HepG2 (cell line): ENCODE measurements at regions not wholly inside any gene's neighbourhood (a gene's known extent, or its start where the extent isn't known, plus 50 kb on each side); places are given as distances from the start of the nearest gene placed in this dataset.
A peak's percentile ranks its signal among the peaks of the same experiment; 100 is the strongest.

ENCODE experiments used
- ASH2L ChIP-seq: fragments of 300-600, 200-600 bp; sonication (generic); IDR thresholded peaks from 2 replicates; pipeline ENCODE4 v1.7.0; 2017; ENCODE audit warnings: low read depth, mild to moderate bottlenecking, moderate library complexity, mixed read lengths, low read length; ENCODE audit not compliant: insufficient read length
- ATF1 ChIP-seq: IDR thresholded peaks from 2 replicates; pipeline ENCODE4 v1.6.1; 2016; ENCODE audit warnings: mild to moderate bottlenecking, control low read depth
- FOXA3 ChIP-seq: IDR thresholded peaks from 2 replicates; pipeline ENCODE4 v1.6.1; 2016; ENCODE audit warnings: missing genetic modification reagents, missing compliant biosample characterization
- HMG20A ChIP-seq: IDR thresholded peaks from 2 replicates; pipeline ENCODE4 v1.6.1; 2016; ENCODE audit warnings: borderline replicate concordance
- HMGXB3 ChIP-seq: sonication (generic); formaldehyde crosslinking; IDR thresholded peaks from 2 replicates; pipeline ENCODE4 v1.4.0; 2020; ENCODE audit warnings: missing genetic modification reagents, borderline replicate concordance
- IKZF1 ChIP-seq: fragments of 450-650 bp; IDR thresholded peaks from 2 replicates; pipeline ENCODE4 v1.7.1; 2016
- MAF1 ChIP-seq: sonication (generic); formaldehyde crosslinking; IDR thresholded peaks from 2 replicates; pipeline ENCODE4 v1.5.0; 2020; ENCODE audit warnings: missing genetic modification reagents, borderline replicate concordance
- NFKBIZ ChIP-seq: IDR thresholded peaks from 2 replicates; pipeline ENCODE4 v1.6.1; 2018; ENCODE audit warnings: missing genetic modification reagents, missing compliant biosample characterization
- NR2C2 ChIP-seq: sonication (generic); formaldehyde crosslinking; IDR thresholded peaks from 2 replicates; pipeline ENCODE4 v1.4.0; 2020; ENCODE audit warnings: missing genetic modification reagents, mild to moderate bottlenecking, moderate library complexity, borderline replicate concordance
- RELA ChIP-seq: sonication (generic); formaldehyde crosslinking; IDR thresholded peaks from 2 replicates; pipeline ENCODE4 v1.4.0; 2020; ENCODE audit warnings: missing genetic modification reagents
- SMYD3 ChIP-seq: sonication (generic); formaldehyde crosslinking; IDR thresholded peaks from 2 replicates; pipeline ENCODE4 v1.8.1; 2023; ENCODE audit warnings: mild to moderate bottlenecking, missing genetic modification reagents
- TBX3 ChIP-seq: fragments of 450-650 bp; IDR thresholded peaks from 2 replicates; pipeline ENCODE4 v1.6.1; 2017; ENCODE audit warnings: antibody characterized with exemption, mild to moderate bottlenecking, inconsistent platforms, borderline replicate concordance
- TEAD3 ChIP-seq: optimal IDR thresholded peaks from 2 replicates; pipeline ENCODE3; 2016; ENCODE audit warnings: borderline replicate concordance
- WIZ ChIP-seq: sonication (generic); formaldehyde crosslinking; IDR thresholded peaks from 2 replicates; pipeline ENCODE4 v1.5.1; 2020; ENCODE audit warnings: mild to moderate bottlenecking, missing genetic modification reagents
- ZFP41 ChIP-seq: sonication (generic); formaldehyde crosslinking; IDR thresholded peaks from 2 replicates; pipeline ENCODE4 v1.4.0; 2020; ENCODE audit warnings: mild to moderate bottlenecking, missing genetic modification reagents, borderline replicate concordance
- ZNF605 ChIP-seq: sonication (generic); formaldehyde crosslinking; IDR thresholded peaks from 2 replicates; pipeline ENCODE4 v1.8.0; 2022; ENCODE audit warnings: mild to moderate bottlenecking, missing genetic modification reagents
- ZNF703 ChIP-seq: sonication (generic); formaldehyde crosslinking; IDR thresholded peaks from 2 replicates; pipeline ENCODE4 v1.5.1; 2020; ENCODE audit warnings: missing genetic modification reagents, mild to moderate bottlenecking, moderate library complexity, borderline replicate concordance
- TF ChIP-seq, protein P1 (sequence below), 2 experiments: sonication (generic) in 1 of 2; formaldehyde crosslinking in 1 of 2; IDR thresholded peaks; 2 replicates each; pipeline versions ENCODE4 v1.6.1 to v1.9.0; 2014 to 2022; ENCODE audit warnings: antibody characterized with exemption in 1 of 2, borderline replicate concordance in 1 of 2, inconsistent platforms in 1 of 2, low read depth in 1 of 2, missing genetic modification reagents in 1 of 2
- TF ChIP-seq, protein P2 (sequence below): sonication (generic); formaldehyde crosslinking; IDR thresholded peaks from 2 replicates; pipeline ENCODE4 v1.8.0; 2022; ENCODE audit warnings: mild to moderate bottlenecking, missing genetic modification reagents, borderline replicate concordance

DNA sequence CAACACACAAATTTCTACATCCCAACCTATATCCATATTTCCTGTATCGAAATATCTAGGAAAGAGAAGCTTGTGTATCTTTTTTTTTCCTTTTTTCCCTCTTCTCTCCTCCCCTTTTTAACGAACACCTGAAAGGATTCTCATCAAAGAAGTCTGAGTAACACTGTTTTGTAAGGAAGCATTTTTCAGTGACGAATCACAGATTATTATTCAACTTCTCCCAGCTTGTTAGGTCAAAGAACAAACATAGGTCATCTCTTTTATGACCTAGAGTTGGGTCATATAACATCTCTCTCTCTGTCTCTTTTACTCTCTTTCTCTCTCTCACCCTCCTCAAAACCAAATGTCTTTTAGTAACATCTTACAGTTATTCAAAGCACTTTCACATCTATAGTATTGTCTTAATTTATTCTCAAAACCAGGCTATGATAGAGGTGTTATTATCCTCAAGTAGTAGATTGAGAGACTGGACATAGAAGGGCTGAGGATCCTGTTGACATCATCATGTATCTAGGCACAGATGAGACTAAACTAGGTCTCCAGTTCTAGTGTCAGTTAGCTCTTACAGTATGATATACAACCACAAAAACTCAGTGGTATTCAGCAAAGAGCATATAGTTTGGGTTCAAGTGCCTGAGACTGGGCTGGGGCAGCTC, 80.1 kb upstream of the SPOPL start (continued):
- TF ChIP-seq, protein P1, sequence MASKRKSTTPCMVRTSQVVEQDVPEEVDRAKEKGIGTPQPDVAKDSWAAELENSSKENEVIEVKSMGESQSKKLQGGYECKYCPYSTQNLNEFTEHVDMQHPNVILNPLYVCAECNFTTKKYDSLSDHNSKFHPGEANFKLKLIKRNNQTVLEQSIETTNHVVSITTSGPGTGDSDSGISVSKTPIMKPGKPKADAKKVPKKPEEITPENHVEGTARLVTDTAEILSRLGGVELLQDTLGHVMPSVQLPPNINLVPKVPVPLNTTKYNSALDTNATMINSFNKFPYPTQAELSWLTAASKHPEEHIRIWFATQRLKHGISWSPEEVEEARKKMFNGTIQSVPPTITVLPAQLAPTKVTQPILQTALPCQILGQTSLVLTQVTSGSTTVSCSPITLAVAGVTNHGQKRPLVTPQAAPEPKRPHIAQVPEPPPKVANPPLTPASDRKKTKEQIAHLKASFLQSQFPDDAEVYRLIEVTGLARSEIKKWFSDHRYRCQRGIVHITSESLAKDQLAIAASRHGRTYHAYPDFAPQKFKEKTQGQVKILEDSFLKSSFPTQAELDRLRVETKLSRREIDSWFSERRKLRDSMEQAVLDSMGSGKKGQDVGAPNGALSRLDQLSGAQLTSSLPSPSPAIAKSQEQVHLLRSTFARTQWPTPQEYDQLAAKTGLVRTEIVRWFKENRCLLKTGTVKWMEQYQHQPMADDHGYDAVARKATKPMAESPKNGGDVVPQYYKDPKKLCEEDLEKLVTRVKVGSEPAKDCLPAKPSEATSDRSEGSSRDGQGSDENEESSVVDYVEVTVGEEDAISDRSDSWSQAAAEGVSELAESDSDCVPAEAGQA (IDR thresholded peaks at IDR 0.05; ENCODE audit: low read depth), result no peak
- TF ChIP-seq, protein P1 (CRISPR knock-in tag; IDR thresholded peaks at IDR 0.05; ENCODE audit: borderline replicate concordance), result no peak
- no peak for TF ChIP-seq NFKBIZ (CRISPR knock-in tag)
- TF ChIP-seq TEAD3 (CRISPR knock-in tag), result peak; percentile 73
- TF ChIP-seq, protein P2, sequence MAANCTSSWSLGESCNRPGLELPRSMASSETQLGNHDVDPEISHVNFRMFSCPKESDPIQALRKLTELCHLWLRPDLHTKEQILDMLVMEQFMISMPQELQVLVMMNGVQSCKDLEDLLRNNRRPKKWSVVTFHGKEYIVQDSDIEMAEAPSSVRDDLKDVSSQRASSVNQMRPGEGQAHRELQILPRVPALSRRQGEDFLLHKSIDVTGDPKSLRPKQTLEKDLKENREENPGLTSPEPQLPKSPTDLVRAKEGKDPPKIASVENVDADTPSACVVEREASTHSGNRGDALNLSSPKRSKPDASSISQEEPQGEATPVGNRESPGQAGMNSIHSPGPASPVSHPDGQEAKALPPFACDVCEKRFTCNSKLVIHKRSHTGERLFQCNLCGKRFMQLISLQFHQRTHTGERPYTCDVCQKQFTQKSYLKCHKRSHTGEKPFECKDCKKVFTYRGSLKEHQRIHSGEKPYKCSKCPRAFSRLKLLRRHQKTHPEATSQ, result no peak
- no peak for TF ChIP-seq ATF1
- TF ChIP-seq NR2C2 (CRISPR knock-in tag), result no peak
- no peak for TF ChIP-seq IKZF1
- TF ChIP-seq ASH2L, result peak; percentile 36
- TF ChIP-seq SMYD3, result no peak
- peak; percentile 76; the same call in 1 of the 2 replicates for TF ChIP-seq HMG20A (CRISPR knock-in tag)
- TF ChIP-seq ZFP41 (CRISPR knock-in tag), result no peak
- TF ChIP-seq ZNF703, result no peak
- TF ChIP-seq RELA (CRISPR knock-in tag), result no peak
- TF ChIP-seq ZNF605 (CRISPR knock-in tag), result no peak
- TF ChIP-seq FOXA3 (CRISPR knock-in tag), result peak; percentile 67
- no peak for TF ChIP-seq MAF1 (CRISPR knock-in tag)
- TF ChIP-seq TBX3, result peak; percentile 61; the same call in 1 of the 2 replicates
- TF ChIP-seq WIZ (CRISPR knock-in tag), result no peak
- no peak for TF ChIP-seq HMGXB3
